Kidney (tissue), 13 donors: ENCODE measurements at regions not wholly inside any gene's neighbourhood (a gene's known extent, or its start where the extent isn't known, plus 50 kb on each side); places are given as distances from the start of the nearest gene placed in this dataset.
"Not testable (repeated sequence)": the region's sequence is repeated elsewhere in the genome, so short reads cannot be mapped to it uniquely, and the experiment has no call there.

Experiments used
- DNase-seq, 5 donors: peaks; one replicate each; pipeline ENCODE4 v3.0.0-alpha.2; 2013 to 2020
- FAIRE-seq: peaks from 2 replicates; lab custom pipeline; 2012; peaks lifted over from hg19 to GRCh38; lab: Jason Lieb, UNC
- H3K27ac ChIP-seq, 2 donors: one replicate each; pipeline ENCODE4 v1.7.0; 2013; ENCODE audit warnings: low read depth in 2 of 2, low read length in 2 of 2, inconsistent platforms in 1 of 2
- H3K27me3 ChIP-seq: one replicate; pipeline ENCODE4 v1.7.1; 2013; ENCODE audit warnings: low read length, inconsistent platforms; ENCODE audit not compliant: control insufficient read depth, insufficient read depth
- H3K36me3 ChIP-seq, 3 donors: one replicate each; pipeline versions ENCODE4 v1.7.0 to v1.7.1; 2013; ENCODE audit warnings: low read length in 3 of 3, control low read depth in 1 of 3, inconsistent platforms in 1 of 3; ENCODE audit not compliant: insufficient read depth in 3 of 3, control insufficient read depth in 2 of 3
- H3K4me1 ChIP-seq, 3 donors: one replicate each; pipeline versions ENCODE4 v1.7.0 to v1.7.1; 2013; ENCODE audit warnings: low read length in 3 of 3, inconsistent platforms in 1 of 3, low read depth in 1 of 3; ENCODE audit not compliant: control insufficient read depth in 2 of 3, insufficient read depth in 2 of 3
- H3K4me3 ChIP-seq, 3 donors: one replicate each; pipeline versions ENCODE4 v1.7.0 to v1.8.1; 2013; ENCODE audit warnings: low read length in 3 of 3, control low read depth in 1 of 3, inconsistent platforms in 1 of 3
- H3K9ac ChIP-seq, 3 donors: one replicate each; pipeline versions ENCODE4 v1.7.0 to v1.7.1; 2013; ENCODE audit warnings: low read length in 3 of 3, control low read depth in 1 of 3, inconsistent platforms in 1 of 3
- H3K9me3 ChIP-seq, 3 donors: one replicate each; pipeline versions ENCODE4 v1.7.0 to v1.7.1; 2013; ENCODE audit warnings: low read length in 3 of 3, control low read depth in 1 of 3, inconsistent platforms in 1 of 3; ENCODE audit not compliant: control insufficient read depth in 2 of 3, insufficient read depth in 1 of 3
- intact Hi-C: fragments of 100-400 bp; cut with DNase I; formaldehyde crosslinking; loops from one replicate; pipeline ENCODE4 v1.11.1; 2022
- TF ChIP-seq, protein P1 (sequence below): IDR thresholded peaks from 3 replicates; pipeline ENCODE4 v1.5.1; 2012; ENCODE audit warnings: mild to moderate bottlenecking, moderate library complexity, borderline replicate concordance; ENCODE audit not compliant: insufficient read depth; ENCODE audit errors: extremely low read depth
- donor health status: control.
- donor health status: control.
- donor health status: control.
- donor health status: control.
- donor health status: control.
- donor health status: DM: yes; HTN: yes; CAD: no.
- donor health status: Normal renal cell carcinoma (clear cell type).

GRCh38 chr21:18831942-18832676 is 428.5 kb upstream of the TMPRSS15 start:
- TF ChIP-seq, protein P1, sequence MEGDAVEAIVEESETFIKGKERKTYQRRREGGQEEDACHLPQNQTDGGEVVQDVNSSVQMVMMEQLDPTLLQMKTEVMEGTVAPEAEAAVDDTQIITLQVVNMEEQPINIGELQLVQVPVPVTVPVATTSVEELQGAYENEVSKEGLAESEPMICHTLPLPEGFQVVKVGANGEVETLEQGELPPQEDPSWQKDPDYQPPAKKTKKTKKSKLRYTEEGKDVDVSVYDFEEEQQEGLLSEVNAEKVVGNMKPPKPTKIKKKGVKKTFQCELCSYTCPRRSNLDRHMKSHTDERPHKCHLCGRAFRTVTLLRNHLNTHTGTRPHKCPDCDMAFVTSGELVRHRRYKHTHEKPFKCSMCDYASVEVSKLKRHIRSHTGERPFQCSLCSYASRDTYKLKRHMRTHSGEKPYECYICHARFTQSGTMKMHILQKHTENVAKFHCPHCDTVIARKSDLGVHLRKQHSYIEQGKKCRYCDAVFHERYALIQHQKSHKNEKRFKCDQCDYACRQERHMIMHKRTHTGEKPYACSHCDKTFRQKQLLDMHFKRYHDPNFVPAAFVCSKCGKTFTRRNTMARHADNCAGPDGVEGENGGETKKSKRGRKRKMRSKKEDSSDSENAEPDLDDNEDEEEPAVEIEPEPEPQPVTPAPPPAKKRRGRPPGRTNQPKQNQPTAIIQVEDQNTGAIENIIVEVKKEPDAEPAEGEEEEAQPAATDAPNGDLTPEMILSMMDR = no peak

GRCh38 chr21:18832950-18833349 is 429.4 kb upstream of the TMPRSS15 start:
- FAIRE-seq (no peak), DNase-seq (no peak)
- no peaks in the 10 kb centered on the region for H3K9me3 ChIP-seq
- no peak overlapping the region for H3K27ac ChIP-seq
- no peak overlapping the region for H3K4me3 ChIP-seq
- TF ChIP-seq, protein P1 = no peak
- no peak overlapping the region for H3K9ac ChIP-seq
- H3K4me1 ChIP-seq = no peaks in the 10 kb centered on the region
- H3K36me3 ChIP-seq = no peaks in the 10 kb centered on the region
- intact Hi-C loops = no loop called here
- no peaks in the 10 kb centered on the region for H3K27me3 ChIP-seq

More at GRCh38 chr21:18831942-18832676, 428.5 kb upstream of the TMPRSS15 start:
- no peak overlapping the region for H3K4me3 ChIP-seq
- no peaks in the 10 kb centered on the region for H3K27me3 ChIP-seq
- no peaks in the 10 kb centered on the region for H3K36me3 ChIP-seq
- H3K9me3 ChIP-seq = no peaks in the 10 kb centered on the region
- no peaks in the 10 kb centered on the region for H3K4me1 ChIP-seq
- H3K27ac ChIP-seq = no peak overlapping the region
- intact Hi-C loops = no loop called here
- no peak overlapping the region for H3K9ac ChIP-seq
- DNase-seq (no peak), FAIRE-seq (no peak)

GRCh38 chr21:18834121-18834520 is 430.5 kb upstream of the TMPRSS15 start:
- H3K9ac ChIP-seq, H3K27me3 ChIP-seq, H3K4me1 ChIP-seq, H3K36me3 ChIP-seq, DNase-seq, intact Hi-C loops, H3K9me3 ChIP-seq, FAIRE-seq, H3K4me3 ChIP-seq, H3K27ac ChIP-seq: not testable (repeated sequence)

- no peaks in the 10 kb centered on the region for H3K36me3 ChIP-seq
- FAIRE-seq (no peak), DNase-seq (no peak)
- TF ChIP-seq, protein P1 = no peak
- no peak overlapping the region for H3K4me3 ChIP-seq
- no peak overlapping the region for H3K9ac ChIP-seq
- no peak overlapping the region for H3K27ac ChIP-seq
- no peaks in the 10 kb centered on the region for H3K4me1 ChIP-seq
- intact Hi-C loops = no loop called here
- H3K27me3 ChIP-seq = no peaks in the 10 kb centered on the region
- H3K9me3 ChIP-seq = no peaks in the 10 kb centered on the region
Measured at GRCh38 chr21:18840239-18840638, 436.7 kb upstream of the TMPRSS15 start.

DNA sequence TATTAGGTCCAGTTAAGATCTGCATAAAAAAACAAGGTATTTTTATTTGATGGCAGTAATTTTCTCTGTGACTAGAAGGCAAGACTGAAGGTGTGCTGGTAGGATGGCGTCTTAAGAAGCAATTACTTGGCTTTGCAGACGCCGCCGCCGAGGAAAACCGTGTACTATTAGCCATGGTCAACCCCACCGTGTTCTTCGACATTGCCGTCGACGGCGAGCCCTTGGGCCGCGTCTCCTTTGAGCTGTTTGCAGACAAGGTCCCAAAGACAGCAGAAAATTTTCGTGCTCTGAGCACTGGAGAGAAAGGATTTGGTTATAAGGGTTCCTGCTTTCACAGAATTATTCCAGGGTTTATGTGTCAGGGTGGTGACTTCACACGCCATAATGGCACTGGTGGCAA is 454.0 kb upstream of the TMPRSS15 start:
- H3K9me3 ChIP-seq, H3K9ac ChIP-seq, DNase-seq, FAIRE-seq, H3K36me3 ChIP-seq, H3K27me3 ChIP-seq, H3K27ac ChIP-seq, intact Hi-C loops, H3K4me3 ChIP-seq, H3K4me1 ChIP-seq: not testable (repeated sequence)
